GM21447 (cell line): ENCODE measurements at regions not wholly inside any gene's neighbourhood (a gene's known extent, or its start where the extent isn't known, plus 50 kb on each side); places are given as distances from the start of the nearest gene placed in this dataset.

ENCODE experiments used
- ATAC-seq: cut with Tn5 transposase; IDR thresholded peaks from one replicate; pipeline ENCODE4 v1.9.1; 2021; ENCODE audit not compliant: unreplicated experiment

GRCh38 chr3:83092521-83093221 is 1331.2 kb upstream of the GBE1 start:
- no peak for ATAC-seq

DNA sequence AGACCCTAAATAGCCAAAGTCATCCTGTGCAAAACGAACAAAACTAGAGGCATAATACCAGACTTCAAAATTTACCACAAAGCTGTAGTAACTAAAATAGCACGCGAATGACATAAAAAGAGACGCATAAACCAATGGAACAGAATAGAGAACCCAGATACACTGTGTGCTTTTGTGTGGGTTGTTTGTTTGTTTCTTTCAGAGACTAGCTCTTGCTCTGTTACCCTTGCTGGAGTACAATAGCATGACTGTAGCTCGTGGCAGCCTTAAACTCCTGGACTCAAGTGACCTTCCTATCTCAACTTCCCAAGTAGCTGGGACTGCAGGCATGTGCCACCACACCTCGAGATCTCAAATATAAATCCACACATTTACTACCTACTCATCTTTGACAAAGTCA is 1314.6 kb upstream of the GBE1 start:
- ATAC-seq: no peak

DNA sequence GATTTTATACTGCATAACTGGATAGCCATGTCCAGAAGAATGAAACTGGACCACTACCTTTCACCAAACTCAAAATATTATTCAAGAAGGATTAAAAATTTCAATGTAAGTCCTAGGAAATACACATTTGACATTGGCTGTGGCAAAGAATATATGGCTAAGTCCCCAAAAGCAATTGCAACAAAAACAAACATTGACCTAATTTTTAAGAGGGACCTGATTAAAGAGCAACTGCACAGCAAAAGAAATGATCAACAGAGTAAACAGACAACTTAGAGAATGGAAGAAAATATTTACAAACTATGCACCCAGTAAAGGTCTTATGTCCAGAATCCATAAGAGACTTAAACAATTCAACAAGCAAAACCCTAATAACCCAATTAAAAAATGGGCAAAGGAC is 1313.0 kb upstream of the GBE1 start:
- ATAC-seq: no peak

- no peak for ATAC-seq
Measured at GRCh38 chr3:83065851-83066460, 1304.5 kb upstream of the GBE1 start.

- no peak for ATAC-seq
Measured at GRCh38 chr3:83063446-83063845, 1302.0 kb upstream of the GBE1 start.

- no peak for ATAC-seq
Measured at GRCh38 chr3:83048556-83048955, 1287.1 kb upstream of the GBE1 start.

GRCh38 chr3:83039422-83039821 is 1278.0 kb upstream of the GBE1 start:
- no peak for ATAC-seq

DNA sequence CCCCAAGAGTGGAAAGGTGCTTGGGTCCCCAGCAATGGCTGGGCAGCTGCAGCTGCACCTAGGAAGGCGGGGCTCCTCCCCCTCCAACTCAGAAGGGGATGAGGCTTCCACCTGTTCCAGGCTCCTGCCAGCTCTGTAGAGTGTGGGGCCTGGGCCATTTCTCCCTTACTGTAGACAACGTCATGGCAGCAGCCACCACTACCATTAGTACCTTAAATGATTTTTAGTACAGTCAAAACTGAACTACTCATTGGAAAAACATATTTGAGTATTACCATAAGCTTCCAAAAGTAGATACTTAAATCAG is 1274.2 kb upstream of the GBE1 start:
- ATAC-seq: no peak

GRCh38 chr3:83034806-83035703 is 1273.6 kb upstream of the GBE1 start:
- no peak for ATAC-seq

- ATAC-seq: no peak
Measured at GRCh38 chr3:83033133-83033532, 1271.7 kb upstream of the GBE1 start.

GRCh38 chr3:83023086-83023485 is 1261.6 kb upstream of the GBE1 start:
- no peak for ATAC-seq

GRCh38 chr3:83011481-83011880 is 1250.0 kb upstream of the GBE1 start:
- no peak for ATAC-seq

DNA sequence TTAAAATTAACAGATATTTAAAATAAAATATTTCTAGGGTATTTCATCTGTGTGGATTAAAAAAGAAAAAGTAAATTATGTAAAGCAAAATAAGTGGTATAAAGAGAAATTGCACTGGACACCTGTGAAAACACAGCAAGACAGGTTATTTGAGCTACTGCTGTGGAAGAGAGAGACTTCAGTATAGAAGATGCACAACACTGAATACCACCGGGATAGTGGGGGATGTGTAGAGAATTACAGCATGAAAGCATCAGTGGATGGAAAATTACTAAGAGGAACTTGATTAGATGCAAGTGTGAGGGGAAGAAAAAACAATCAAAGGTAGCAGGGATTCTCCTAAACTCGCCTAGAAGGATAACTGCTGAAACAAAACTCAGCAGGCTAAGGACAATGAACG is 1242.5 kb upstream of the GBE1 start:
- ATAC-seq: no peak

- ATAC-seq: no peak
Measured at GRCh38 chr3:83002869-83003445, 1241.5 kb upstream of the GBE1 start.

GRCh38 chr3:82999777-83000176 is 1238.3 kb upstream of the GBE1 start:
- ATAC-seq: no peak

GRCh38 chr3:82978368-82978767 is 1216.9 kb upstream of the GBE1 start:
- no peak for ATAC-seq

GRCh38 chr3:82977871-82978270 is 1216.4 kb upstream of the GBE1 start:
- no peak for ATAC-seq

DNA sequence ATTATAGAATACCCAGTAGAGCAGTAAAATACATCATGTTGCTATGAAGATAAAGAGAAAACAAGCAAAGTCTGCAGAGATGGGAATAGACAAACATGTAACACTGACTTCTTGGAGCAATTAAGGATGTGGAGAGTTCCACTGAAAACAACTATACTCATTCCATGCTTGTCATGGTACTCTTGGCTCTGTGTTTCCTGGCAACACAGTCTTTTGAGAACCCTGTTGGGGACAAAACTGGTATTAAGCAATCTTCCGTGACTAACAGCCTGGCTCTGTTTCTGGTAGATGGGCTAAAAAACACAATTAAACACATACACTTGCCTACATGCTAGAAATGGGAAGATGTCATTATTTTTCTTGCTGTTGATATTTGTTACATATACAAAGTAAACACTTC is 1212.3 kb upstream of the GBE1 start:
- no peak for ATAC-seq

GRCh38 chr3:82960379-82960778 is 1198.9 kb upstream of the GBE1 start:
- no peak for ATAC-seq

DNA sequence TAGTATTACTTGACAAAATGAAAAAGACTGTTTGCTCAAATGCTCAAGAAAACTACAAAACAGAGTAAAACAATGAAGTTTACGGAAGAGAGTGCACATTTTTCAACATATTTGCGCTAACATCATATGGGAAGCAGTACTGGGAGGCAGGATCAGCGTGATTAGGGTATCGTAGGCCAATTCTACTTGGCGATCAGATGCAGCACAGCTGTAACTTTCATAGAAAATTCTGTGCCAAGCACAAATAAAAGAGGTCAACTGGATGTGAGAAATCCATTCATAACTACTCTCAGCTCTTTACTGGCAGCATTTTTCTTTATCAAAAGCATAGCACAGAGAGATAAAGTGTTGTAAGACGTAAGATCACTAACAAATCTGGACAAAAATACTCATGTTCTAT is 1196.3 kb upstream of the GBE1 start:
- no peak for ATAC-seq

DNA sequence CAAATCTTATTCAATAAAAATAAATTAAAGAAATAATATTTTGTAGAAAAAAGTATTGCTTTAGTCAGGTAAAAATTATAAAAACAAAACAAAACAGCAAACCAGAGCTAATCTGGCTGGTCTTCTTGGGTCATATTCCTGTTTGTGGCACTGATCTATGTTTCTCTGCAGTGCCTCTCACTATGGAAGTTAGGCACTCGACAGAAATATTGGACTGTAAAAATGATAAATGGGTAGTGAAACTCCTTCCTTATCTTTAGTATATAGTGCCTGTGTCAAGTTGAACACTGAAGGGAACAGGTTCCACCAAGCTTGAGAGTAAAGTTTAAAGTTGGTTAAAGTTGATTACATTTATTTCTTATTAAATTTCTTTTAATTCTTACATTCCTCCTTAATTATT is 1195.6 kb upstream of the GBE1 start:
- ATAC-seq: no peak

- no peak for ATAC-seq
Measured at GRCh38 chr3:82954486-82954885, 1193.0 kb upstream of the GBE1 start.
